SK-N-MC (cell line): ENCODE measurements at regions not wholly inside any gene's neighbourhood (a gene's known extent, or its start where the extent isn't known, plus 50 kb on each side); places are given as distances from the start of the nearest gene placed in this dataset.

Experiments used
- DNase-seq: peaks from one replicate; pipeline ENCODE4 v3.0.0-alpha.2; 2011; ENCODE audit warnings: low read depth, low spot score
- H3K27ac ChIP-seq: fragments of 200-600 bp; sonication (generic); 2 replicates; pipeline ENCODE4 v1.5.1; 2016; ENCODE audit warnings: mixed run types
- H3K36me3 ChIP-seq: fragments of 200-600 bp; sonication (generic); 2 replicates; pipeline ENCODE4 v1.6.1; 2017; ENCODE audit warnings: antibody characterized with exemption, low read length, mixed read lengths; ENCODE audit not compliant: insufficient read depth
- H3K4me3 ChIP-seq: fragments of 200-600 bp; sonication (generic); 2 replicates; pipeline ENCODE4 v1.5.1; 2016
- H3K9ac ChIP-seq: fragments of 200-600 bp; sonication (generic); 2 replicates; pipeline ENCODE4 v1.8.0; 2017; ENCODE audit warnings: mixed run types, mixed read lengths; ENCODE audit not compliant: insufficient read length
- H3K9me3 ChIP-seq: fragments of 200-600 bp; sonication (generic); 2 replicates; pipeline ENCODE4 v1.6.1; 2017; ENCODE audit warnings: low read depth, mild to moderate bottlenecking, antibody characterized with exemption, low read length, moderate library complexity, mixed read lengths
- EZH2 ChIP-seq: fragments of 200-600 bp; sonication (generic); IDR thresholded peaks from one replicate; pipeline ENCODE4 v1.6.1; 2017; ENCODE audit warnings: antibody characterized with exemption
- FOXP2 ChIP-seq: optimal IDR thresholded peaks from 2 replicates; pipeline ENCODE3; 2011; ENCODE audit warnings: mild to moderate bottlenecking, moderate library complexity; ENCODE audit not compliant: insufficient read depth; ENCODE audit errors: extremely low read length, control extremely low read depth
- POLR2AphosphoS5 ChIP-seq: IDR thresholded peaks from 2 replicates; pipeline ENCODE4 v1.6.1; 2012; ENCODE audit warnings: mild to moderate bottlenecking, low read depth, low read length, borderline replicate concordance

DNA sequence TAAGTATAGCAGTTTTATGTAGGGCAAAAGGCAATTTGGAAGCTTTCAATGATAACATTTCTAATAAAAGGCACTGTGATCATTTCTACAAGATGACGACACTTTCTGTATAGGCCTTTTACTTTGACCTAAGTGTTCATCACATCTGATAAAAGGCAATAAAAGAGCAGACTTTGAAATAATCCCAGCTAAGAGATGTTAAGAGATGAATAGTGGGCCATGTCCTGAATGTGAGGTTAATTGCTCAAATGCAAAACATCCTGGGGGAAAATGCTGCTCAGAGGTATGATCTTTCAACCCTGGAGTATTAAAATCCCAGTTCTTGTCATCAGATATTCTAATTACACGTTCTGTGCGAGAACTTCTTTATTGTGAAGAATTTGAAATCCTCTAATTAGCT, 677.6 kb downstream of the SOCS6 start:
- TF ChIP-seq POLR2AphosphoS5 (no peak), FOXP2 (no peak), EZH2 (no peak)
- Histone ChIP-seq H3K9me3 (no peaks in the 10 kb centered on the region), H3K27ac (no peak overlapping the region), H3K36me3 (no peaks in the 10 kb centered on the region), H3K4me3 (no peak overlapping the region), H3K9ac (no peak overlapping the region)
- no peak for DNase-seq

DNA sequence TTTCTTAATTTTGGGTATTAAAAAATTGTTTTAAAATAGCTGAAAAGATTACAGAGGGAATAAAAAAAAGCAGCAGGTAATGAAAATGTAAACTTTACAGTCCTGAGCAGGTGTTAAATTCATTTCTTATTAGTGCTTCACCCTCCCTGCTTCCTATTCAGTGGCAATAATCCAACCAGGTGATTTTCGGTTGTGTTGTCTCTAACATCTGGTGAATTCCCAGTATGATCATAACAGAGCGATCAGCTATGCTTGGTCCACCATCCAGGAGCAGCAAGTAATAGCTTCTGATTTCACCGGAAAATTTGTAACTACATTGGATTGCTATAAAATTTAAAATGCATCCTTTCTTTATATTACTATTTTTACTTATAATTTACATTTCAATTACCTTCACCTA, 673.1 kb downstream of the SOCS6 start:
- Histone ChIP-seq H3K9ac (no peak overlapping the region), H3K4me3 (no peak overlapping the region), H3K36me3 (no peaks in the 10 kb centered on the region), H3K9me3 (no peaks in the 10 kb centered on the region), H3K27ac (no peak overlapping the region)
- no peak for DNase-seq
- no peak for TF ChIP-seq EZH2
- no peak for TF ChIP-seq FOXP2
- TF ChIP-seq POLR2AphosphoS5: no peak

DNA sequence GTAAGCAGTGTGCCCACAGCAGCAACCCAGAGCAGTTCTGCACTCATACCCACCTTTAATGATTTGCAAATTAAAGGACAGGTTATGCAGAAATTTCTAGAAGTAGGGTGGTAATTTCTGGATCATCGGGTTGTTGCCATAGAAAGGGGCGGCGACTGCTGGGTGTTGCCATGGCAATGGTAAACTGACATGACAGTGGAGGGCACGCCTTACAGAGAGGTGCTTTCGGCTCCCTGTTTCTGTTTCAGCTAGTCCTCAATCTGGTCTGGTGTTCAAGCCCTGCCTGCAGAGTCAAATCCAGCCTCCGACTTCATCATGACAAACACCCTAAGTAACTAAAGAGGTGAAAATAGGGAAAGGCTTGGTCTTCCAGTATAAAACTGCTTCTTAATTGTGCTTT, 667.7 kb downstream of the SOCS6 start:
- Histone ChIP-seq H3K9ac (no peak overlapping the region), H3K36me3 (no peaks in the 10 kb centered on the region), H3K9me3 (no peaks in the 10 kb centered on the region), H3K27ac (no peak overlapping the region), H3K4me3 (no peak overlapping the region)
- DNase-seq: no peak
- TF ChIP-seq FOXP2 (no peak), POLR2AphosphoS5 (no peak), EZH2 (no peak)

DNA sequence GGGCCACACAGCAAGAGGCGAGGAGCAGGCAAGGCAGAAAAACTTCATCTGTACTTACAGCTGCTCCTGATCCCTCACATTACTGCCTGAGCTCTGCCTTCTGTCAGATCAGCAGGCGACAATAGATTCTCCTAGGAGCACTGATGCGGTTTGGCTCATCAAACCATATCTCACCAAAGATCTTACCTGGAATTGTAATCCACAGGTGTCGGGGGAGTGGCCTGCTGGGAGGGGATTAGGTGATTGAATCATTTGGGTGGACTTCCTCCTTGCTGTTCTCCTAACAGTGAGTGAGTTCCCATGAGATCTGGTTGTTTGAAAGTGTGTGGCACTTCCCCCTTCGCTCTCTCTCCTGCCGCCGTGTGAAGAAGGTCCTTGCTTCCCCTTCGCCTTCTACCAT, 647.3 kb downstream of the SOCS6 start:
- no peak for DNase-seq
- no peak overlapping the region for H3K4me3 ChIP-seq
- no peak overlapping the region for H3K9ac ChIP-seq
- no peak overlapping the region for H3K27ac ChIP-seq
- TF ChIP-seq FOXP2: no peak
- TF ChIP-seq POLR2AphosphoS5: no peak
- no peak for TF ChIP-seq EZH2
- H3K9me3 ChIP-seq: no peaks in the 10 kb centered on the region
- H3K36me3 ChIP-seq: no peaks in the 10 kb centered on the region

DNA sequence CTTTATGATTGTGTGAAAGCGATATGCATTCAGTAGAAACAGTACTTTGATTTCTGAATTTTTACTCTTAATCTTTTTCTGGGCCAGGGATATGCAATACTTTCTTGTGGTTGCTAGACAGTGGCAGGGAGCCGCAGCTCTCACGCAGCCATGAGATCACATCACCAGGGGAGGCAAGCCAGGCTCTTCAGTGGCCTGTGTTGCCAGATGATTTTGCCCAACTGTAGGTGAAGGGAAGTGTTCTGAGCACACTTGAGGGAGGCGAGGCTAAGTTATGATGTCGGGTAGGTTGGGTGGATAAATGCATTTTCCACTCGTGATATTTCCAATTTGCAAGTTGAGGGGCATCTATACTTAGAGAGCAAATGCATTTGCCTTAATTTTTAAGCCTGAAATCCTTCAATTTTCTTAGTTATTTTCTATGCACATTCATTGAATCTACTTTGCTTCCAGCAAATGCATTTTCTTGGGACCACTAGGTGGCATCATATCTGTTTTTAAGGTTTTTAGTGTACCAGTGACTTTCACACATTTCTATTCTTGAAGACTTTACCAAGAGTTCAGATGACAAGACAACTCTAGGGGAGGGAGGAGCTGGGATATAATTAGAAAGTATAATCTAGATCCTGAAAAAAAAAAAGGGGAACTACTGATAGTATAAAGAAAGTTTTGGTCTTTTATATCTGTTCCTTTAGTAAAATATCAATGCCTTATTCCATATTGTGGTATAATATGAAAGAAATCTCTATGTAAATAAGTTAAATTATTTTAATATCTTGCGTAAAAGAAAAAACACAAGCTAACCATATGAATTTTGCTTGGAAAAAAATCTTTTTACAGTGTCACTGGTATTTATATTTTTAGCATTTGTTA, 643.3 kb downstream of the SOCS6 start:
- no peak for TF ChIP-seq EZH2
- no peak for TF ChIP-seq FOXP2
- no peak for TF ChIP-seq POLR2AphosphoS5
- Histone ChIP-seq H3K4me3 (no peak overlapping the region), H3K9me3 (no peaks in the 10 kb centered on the region), H3K36me3 (no peaks in the 10 kb centered on the region), H3K27ac (no peak overlapping the region), H3K9ac (no peak overlapping the region)
- peak; percentile 16 for DNase-seq

DNA sequence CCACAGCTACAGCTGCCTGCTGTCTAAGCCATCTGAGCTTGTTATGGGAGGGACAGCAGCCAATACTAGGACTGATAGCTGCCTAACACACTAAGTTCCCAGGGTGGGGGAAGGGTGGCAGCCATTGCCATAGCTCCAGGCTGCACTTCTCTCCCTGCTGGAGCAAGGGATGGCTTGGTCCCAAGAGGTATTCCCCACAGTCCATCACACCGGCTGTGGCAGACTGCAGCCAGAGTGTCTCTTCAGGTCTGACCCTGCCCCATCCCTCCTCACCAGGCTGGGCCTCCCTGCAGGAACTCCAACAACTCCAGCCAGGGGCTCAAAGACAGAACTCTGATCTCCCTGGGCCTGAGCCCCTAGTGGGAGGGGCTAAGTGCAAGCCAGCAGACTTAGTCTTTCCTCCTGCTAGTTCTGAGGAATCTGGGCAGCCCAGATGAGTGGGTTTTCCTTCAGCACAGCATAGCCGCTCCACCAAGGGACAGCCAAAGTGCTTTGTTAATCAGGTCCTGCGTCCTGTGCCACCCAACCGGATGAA, 632.1 kb downstream of the SOCS6 start:
- no peak for TF ChIP-seq POLR2AphosphoS5
- no peak for TF ChIP-seq FOXP2
- TF ChIP-seq EZH2: no peak

DNA sequence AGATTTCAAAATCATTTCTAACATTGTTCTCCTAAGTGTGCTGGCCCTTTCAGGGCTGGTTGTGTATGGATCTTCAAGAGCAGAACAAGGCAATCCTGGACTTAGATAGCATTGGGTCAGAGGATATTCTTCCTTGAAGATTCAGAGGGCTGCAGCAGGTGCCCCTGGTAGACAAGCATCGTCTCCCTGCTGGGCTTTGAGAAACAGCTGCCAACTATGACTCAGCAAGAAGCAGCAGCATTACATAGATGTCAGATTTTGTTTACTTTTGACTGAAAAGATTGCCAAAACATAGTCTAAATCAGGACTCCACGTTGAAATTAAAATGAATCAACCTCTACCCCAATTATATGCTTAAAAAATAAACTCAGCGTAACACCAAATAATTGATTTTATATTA, 618.8 kb downstream of the SOCS6 start:
- DNase-seq: no peak
- Histone ChIP-seq H3K36me3 (no peaks in the 10 kb centered on the region), H3K9me3 (no peaks in the 10 kb centered on the region), H3K4me3 (no peak overlapping the region), H3K27ac (no peak overlapping the region), H3K9ac (no peak overlapping the region)
- no peak for TF ChIP-seq POLR2AphosphoS5
- no peak for TF ChIP-seq FOXP2
- no peak for TF ChIP-seq EZH2

More for the DNA sequence above, 632.1 kb downstream of the SOCS6 start:
- H3K9ac ChIP-seq: no peak overlapping the region
- H3K4me3 ChIP-seq: no peak overlapping the region
- H3K27ac ChIP-seq: no peak overlapping the region
- no peaks in the 10 kb centered on the region for H3K9me3 ChIP-seq
- no peaks in the 10 kb centered on the region for H3K36me3 ChIP-seq
- DNase-seq: no peak

DNA sequence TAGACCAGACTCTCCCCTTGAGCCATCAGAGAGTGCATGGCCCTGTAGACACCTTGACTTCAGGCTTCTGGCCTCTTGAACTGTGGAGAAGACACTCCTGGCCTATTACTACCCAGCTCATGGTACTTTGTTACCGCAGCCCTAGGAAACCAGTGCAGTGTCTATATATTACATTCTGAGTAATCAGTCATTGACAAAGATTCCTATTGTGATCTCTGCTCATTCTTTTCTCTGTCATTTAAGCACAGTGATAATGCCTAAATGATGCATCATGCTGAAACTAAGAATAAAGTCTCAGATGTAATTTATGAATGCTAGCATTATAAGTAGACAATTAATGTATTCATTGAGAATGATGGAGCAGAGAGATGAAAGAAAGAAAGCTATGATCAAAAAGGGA, 603.5 kb downstream of the SOCS6 start:
- DNase-seq: no peak
- no peak for TF ChIP-seq POLR2AphosphoS5
- TF ChIP-seq EZH2: no peak
- TF ChIP-seq FOXP2: no peak
- no peaks in the 10 kb centered on the region for H3K36me3 ChIP-seq
- H3K9ac ChIP-seq: no peak overlapping the region
- H3K27ac ChIP-seq: no peak overlapping the region
- H3K9me3 ChIP-seq: no peaks in the 10 kb centered on the region
- H3K4me3 ChIP-seq: no peak overlapping the region

DNA sequence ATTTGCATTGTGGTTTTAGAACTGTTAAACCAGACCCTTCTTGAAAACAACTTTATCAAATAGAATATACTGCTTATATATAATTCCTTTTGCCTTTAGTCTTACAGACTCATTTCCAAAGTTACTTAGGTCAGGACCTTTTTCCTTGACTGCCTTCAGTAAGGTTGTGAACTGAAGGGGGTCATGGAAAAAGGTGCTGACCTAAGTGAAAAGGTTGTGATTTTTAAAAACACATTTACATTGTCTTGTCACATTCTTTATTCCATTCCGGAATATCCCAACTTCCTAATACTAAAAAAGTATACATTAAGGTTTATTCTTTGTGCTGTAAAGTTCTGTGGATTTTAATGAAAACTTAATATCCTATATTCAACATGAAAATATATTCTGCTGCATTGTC, 581.4 kb downstream of the SOCS6 start:
- no peak for DNase-seq
- Histone ChIP-seq H3K36me3 (no peaks in the 10 kb centered on the region), H3K9me3 (no peaks in the 10 kb centered on the region), H3K27ac (no peak overlapping the region), H3K4me3 (no peak overlapping the region), H3K9ac (no peak overlapping the region)
- TF ChIP-seq FOXP2 (no peak), POLR2AphosphoS5 (no peak), EZH2 (no peak)
